H1 (cell line): ENCODE measurements at regions not wholly inside any gene's neighbourhood (a gene's known extent, or its start where the extent isn't known, plus 50 kb on each side); places are given as distances from the start of the nearest gene placed in this dataset.

Source experiments
- CTCF ChIA-PET: fragments of 300-600 bp; sonication (Branson Sonifier 250); formaldehyde crosslinking; loops from one replicate; lab custom pipeline; 2021; ENCODE audit not compliant: partially characterized antibody; lab: Charles Lee
- POLR2A ChIA-PET: fragments of 300-600 bp; sonication (Branson Sonifier 250); formaldehyde crosslinking; loops from one replicate; lab custom pipeline; 2021; ENCODE audit warnings: inconsistent platforms; ENCODE audit not compliant: partially characterized antibody; lab: Charles Lee
- DNase-seq, 2 experiments: peaks; one replicate each; pipeline versions ENCODE4 v3.0.0 to v3.0.0-alpha.2; 2010 to 2022; ENCODE audit warnings: low spot score in 2 of 2, low read depth in 1 of 2, mixed read lengths in 1 of 2
- FAIRE-seq: peaks from 2 replicates; lab custom pipeline; 2011; peaks lifted over from hg19 to GRCh38; lab: Jason Lieb, UNC
- H2AFZ ChIP-seq: 2 replicates; pipeline ENCODE4 v1.8.1; 2012; ENCODE audit warnings: low read length, inconsistent platforms
- H2AK5ac ChIP-seq: 2 replicates; pipeline ENCODE4 v1.6.1; 2013; ENCODE audit warnings: low read depth, low read length
- H2BK120ac ChIP-seq: replicated peaks from 2 replicates; pipeline ENCODE3; 2013; ENCODE audit warnings: low read depth, low read length, inconsistent platforms
- H2BK12ac ChIP-seq: 2 replicates; pipeline ENCODE4 v1.6.1; 2013; ENCODE audit warnings: low read depth, low read length
- H2BK15ac ChIP-seq: 2 replicates; pipeline ENCODE4 v1.6.1; 2013; ENCODE audit warnings: low read length
- H2BK20ac ChIP-seq: 2 replicates; pipeline ENCODE4 v1.6.1; 2013; ENCODE audit warnings: low read length
- H2BK5ac ChIP-seq: 2 replicates; pipeline ENCODE4 v1.6.1; 2013; ENCODE audit warnings: low read depth, low read length
- H3K14ac ChIP-seq: 2 replicates; pipeline ENCODE4 v1.6.1; 2013; ENCODE audit warnings: inconsistent platforms; ENCODE audit not compliant: insufficient read length
- H3K18ac ChIP-seq: 2 replicates; pipeline ENCODE4 v1.6.1; 2013; ENCODE audit warnings: low read length; ENCODE audit errors: extremely low read depth
- H3K23ac ChIP-seq: 2 replicates; pipeline ENCODE4 v1.6.1; 2013; ENCODE audit warnings: inconsistent platforms; ENCODE audit not compliant: insufficient read length
- H3K23me2 ChIP-seq: 2 replicates; pipeline ENCODE4 v1.6.1; 2013; ENCODE audit warnings: low read depth, low read length
- H3K27ac ChIP-seq: 2 replicates; pipeline ENCODE4 v1.6.1; 2011; ENCODE audit warnings: low read depth, low read length, inconsistent platforms
- H3K27me3 ChIP-seq, 4 experiments: replicated peaks in 1 of 4; 1 replicate in 1 of 4; 2 replicates in 3 of 4; pipeline versions ENCODE4 v1.6.1 to v1.8.1; 2011 to 2013; ENCODE audit warnings: low read length in 3 of 4, mild to moderate bottlenecking in 3 of 4, inconsistent platforms in 2 of 4, mixed read lengths in 2 of 4, moderate library complexity in 1 of 4; ENCODE audit not compliant: control insufficient read depth in 3 of 4, insufficient read depth in 3 of 4; ENCODE audit errors: extremely low read depth in 1 of 4
- H3K36me3 ChIP-seq, 4 experiments: 2 replicates each; pipeline versions ENCODE4 v1.6.1 to v1.8.1; 2011 to 2013; ENCODE audit warnings: mild to moderate bottlenecking in 4 of 4, low read length in 3 of 4, moderate library complexity in 2 of 4, control low read depth in 1 of 4, inconsistent platforms in 1 of 4; ENCODE audit not compliant: insufficient read depth in 4 of 4, control insufficient read depth in 2 of 4
- H3K4ac ChIP-seq: replicated peaks from 2 replicates; pipeline ENCODE3; 2013; ENCODE audit warnings: low read length, low read depth, mixed read lengths, inconsistent platforms; ENCODE audit not compliant: insufficient read length
- H3K4me1 ChIP-seq, 4 experiments: replicated peaks in 1 of 4; 1 replicate in 1 of 4; 2 replicates in 3 of 4; pipeline versions ENCODE4 v1.6.1 to v1.8.1; 2011 to 2013; ENCODE audit warnings: low read length in 3 of 4, inconsistent platforms in 2 of 4, mixed read lengths in 1 of 4; ENCODE audit not compliant: insufficient read depth in 4 of 4, control insufficient read depth in 3 of 4
- H3K4me2 ChIP-seq, 2 experiments: 2 replicates each; pipeline versions ENCODE4 v1.6.1 to v1.8.1; 2011 to 2013; ENCODE audit warnings: low read depth in 2 of 2, low read length in 2 of 2, control low read depth in 1 of 2, inconsistent platforms in 1 of 2, mild to moderate bottlenecking in 1 of 2; ENCODE audit not compliant: insufficient read depth in 1 of 2
- H3K4me3 ChIP-seq, 4 experiments: fragments of 200-600, 300-600 bp in 1 of 4; sonication (generic), shearing (Covaris generic), sonication (Bioruptor Twin) in 1 of 4; 2 replicates each; pipeline versions ENCODE4 v1.5.1 to v1.8.1; 2011 to 2016; ENCODE audit warnings: low read length in 4 of 4, low read depth in 3 of 4, control low read depth in 2 of 4, inconsistent platforms in 2 of 4, mild to moderate bottlenecking in 2 of 4, mixed read lengths in 1 of 4, moderate library complexity in 1 of 4; ENCODE audit not compliant: insufficient read depth in 2 of 4; ENCODE audit errors: extremely low read depth in 1 of 4
- H3K56ac ChIP-seq: replicated peaks from 2 replicates; pipeline ENCODE3; 2013; ENCODE audit warnings: low read depth, mild to moderate bottlenecking, mixed read lengths, low read length, inconsistent platforms; ENCODE audit not compliant: insufficient read length
- H3K79me1 ChIP-seq: 2 replicates; pipeline ENCODE4 v1.6.1; 2013; ENCODE audit warnings: low read depth, low read length, control low read depth
- H3K79me2 ChIP-seq, 2 experiments: 2 replicates each; pipeline versions ENCODE4 v1.6.1 to v1.8.1; 2012 to 2013; ENCODE audit warnings: low read length in 2 of 2, mild to moderate bottlenecking in 2 of 2, inconsistent platforms in 1 of 2; ENCODE audit not compliant: insufficient read depth in 2 of 2, control insufficient read depth in 1 of 2
- H3K9ac ChIP-seq, 4 experiments: replicated peaks in 1 of 4; 1 replicate in 1 of 4; 2 replicates in 3 of 4; pipeline versions ENCODE4 v1.6.1 to v1.8.1; 2011 to 2013; ENCODE audit warnings: low read depth in 3 of 4, low read length in 3 of 4, control low read depth in 2 of 4, mild to moderate bottlenecking in 2 of 4, moderate library complexity in 2 of 4, inconsistent platforms in 1 of 4; ENCODE audit errors: extremely low read depth in 1 of 4
- H3K9me3 ChIP-seq, 2 experiments: 2 replicates each; pipeline versions ENCODE4 v1.6.1 to v1.8.1; 2012 to 2013; ENCODE audit warnings: mild to moderate bottlenecking in 2 of 2, moderate library complexity in 2 of 2, control low read depth in 1 of 2, inconsistent platforms in 1 of 2, low read depth in 1 of 2, low read length in 1 of 2, mixed read lengths in 1 of 2; ENCODE audit not compliant: insufficient read depth in 2 of 2
- H4K20me1 ChIP-seq, 2 experiments: replicated peaks in 1 of 2; 2 replicates each; pipeline versions ENCODE3 to v1.8.1; 2011 to 2013; ENCODE audit warnings: inconsistent platforms in 2 of 2, low read length in 2 of 2, mild to moderate bottlenecking in 1 of 2; ENCODE audit not compliant: insufficient read depth in 2 of 2, control insufficient read depth in 1 of 2
- H4K5ac ChIP-seq: 2 replicates; pipeline ENCODE4 v1.6.1; 2013; ENCODE audit warnings: low read length, low read depth, mixed read lengths, inconsistent platforms; ENCODE audit not compliant: insufficient read length
- H4K8ac ChIP-seq: 2 replicates; pipeline ENCODE4 v1.8.0; 2013; ENCODE audit warnings: mild to moderate bottlenecking, moderate library complexity, low read length, inconsistent platforms; ENCODE audit not compliant: insufficient read depth; ENCODE audit errors: extremely low read depth
- H4K91ac ChIP-seq: replicated peaks from 2 replicates; pipeline ENCODE3; 2013; ENCODE audit warnings: low read length, mixed read lengths, inconsistent platforms; ENCODE audit not compliant: insufficient read length
- ASH2L ChIP-seq: fragments of 200-600, 300-600 bp; sonication (generic); IDR thresholded peaks from one replicate; pipeline ENCODE4 v1.7.1; 2017; ENCODE audit warnings: low read length
- E2F6 ChIP-seq: IDR thresholded peaks from 2 replicates; pipeline ENCODE4 v1.6.1; 2012; ENCODE audit warnings: inconsistent platforms
- SP2 ChIP-seq: IDR thresholded peaks from 2 replicates; pipeline ENCODE4 v1.6.1; 2012; ENCODE audit warnings: mild to moderate bottlenecking, low read length, inconsistent platforms
- WGBS, 2 experiments: shearing (Covaris generic) in 1 of 2; methylation state at CpG; one replicate each; pipeline versions ENCODE4 v1.1.6 to v1.1.7; 2013 to 2015; ENCODE audit warnings: low lambda C conversion rate in 2 of 2, mixed read lengths in 2 of 2, inconsistent platforms in 1 of 2, low coverage in 1 of 2, missing lambda C conversion rate in 1 of 2; ENCODE audit not compliant: insufficient replicate concordance in 2 of 2, insufficient coverage in 1 of 2, insufficient read length in 1 of 2; ENCODE audit errors: extremely low coverage in 1 of 2, missing lambda C conversion rate in 1 of 2; 5-methylcytosine and 5-hydroxymethylcytosine counted together

- no peaks in the 10 kb centered on the region; a peak in 1 of 7 replicates for H3K27me3 ChIP-seq
- H3K27ac ChIP-seq, result no peak overlapping the region
- WGBS, 2 experiments, result 82% methylated on average over 4 of the region's 4 CpGs; no CpG with 5 or more reads in 1 of the 2 experiments
- H3K79me1 ChIP-seq, result no peaks in the 10 kb centered on the region
- DNase-seq, result no peak
- H3K18ac ChIP-seq, result no peak overlapping the region
- H2AK5ac ChIP-seq, result no peak overlapping the region
- peaks cover 11 to 12% of the 10 kb centered on the region in 2 experiments for H3K9me3 ChIP-seq
- H3K9ac ChIP-seq, result no peak overlapping the region
- no peaks in the 10 kb centered on the region for H3K23me2 ChIP-seq
- no peak overlapping the region for H4K91ac ChIP-seq
- no peak overlapping the region for H2BK15ac ChIP-seq
- no peaks in the 10 kb centered on the region for H3K4me1 ChIP-seq
- H2BK5ac ChIP-seq, result no peak overlapping the region
- no peaks in the 10 kb centered on the region for H3K79me2 ChIP-seq
- H3K4me2 ChIP-seq, result no peak overlapping the region
- H2BK20ac ChIP-seq, result no peak overlapping the region
- no peak overlapping the region for H4K8ac ChIP-seq
- ChIA-PET CTCF (no interaction called here), POLR2A (no interaction called here)
- no peaks in the 10 kb centered on the region for H4K20me1 ChIP-seq
- no peak overlapping the region for H3K14ac ChIP-seq
- no peak overlapping the region for H2AFZ ChIP-seq
- no peak for TF ChIP-seq SP2
- TF ChIP-seq E2F6, result no peak
- no peak for TF ChIP-seq ASH2L
- no peak overlapping the region for H3K4me3 ChIP-seq
- no peak overlapping the region for H3K56ac ChIP-seq
- no peak for FAIRE-seq
- H3K23ac ChIP-seq, result no peak overlapping the region
- no peak overlapping the region for H4K5ac ChIP-seq
- H3K4ac ChIP-seq, result no peak overlapping the region
- no peaks in the 10 kb centered on the region; a peak in 1 of 8 replicates for H3K36me3 ChIP-seq
- H2BK120ac ChIP-seq, result no peak overlapping the region
- no peak overlapping the region for H2BK12ac ChIP-seq
Measured at GRCh38 chr10:1903982-1904381, 166.7 kb upstream of the ADARB2 start.
